Neural progenitor cell (in vitro differentiated cells): ENCODE measurements at regions not wholly inside any gene's neighbourhood (a gene's known extent, or its start where the extent isn't known, plus 50 kb on each side); places are given as distances from the start of the nearest gene placed in this dataset.

Experiments
- DNase-seq: peaks from one replicate; pipeline ENCODE4 v3.0.0-alpha.2; 2016; ENCODE audit warnings: low spot score
- H2AFZ ChIP-seq: fragments of 200-600 bp; sonication (generic); replicated peaks from 2 replicates; pipeline ENCODE4 v1.6.1; 2016; ENCODE audit warnings: antibody characterized with exemption
- H3F3A ChIP-seq: fragments of 200-600 bp; sonication (generic); 2 replicates; pipeline ENCODE4 v1.6.1; 2016; ENCODE audit warnings: antibody characterized with exemption, low read depth
- H3K27ac ChIP-seq: fragments of 200-600 bp; sonication (generic); 2 replicates; pipeline ENCODE4 v1.5.1; 2016; ENCODE audit warnings: mild to moderate bottlenecking
- H3K27me3 ChIP-seq: fragments of 200-600 bp; sonication (generic); 2 replicates; pipeline ENCODE4 v1.6.1; 2016; ENCODE audit warnings: mild to moderate bottlenecking, moderate library complexity
- H3K36me3 ChIP-seq: fragments of 200-600 bp; sonication (generic); 2 replicates; pipeline ENCODE4 v1.5.1; 2016
- H3K4me1 ChIP-seq: fragments of 200-600 bp; sonication (generic); 2 replicates; pipeline ENCODE4 v1.6.1; 2016; ENCODE audit warnings: mixed run types
- H3K4me2 ChIP-seq: fragments of 200-600 bp; sonication (generic); 2 replicates; pipeline ENCODE4 v1.6.1; 2016
- H3K4me3 ChIP-seq: fragments of 200-600 bp; sonication (generic); 2 replicates; pipeline ENCODE4 v1.5.1; 2016
- H3K79me2 ChIP-seq: fragments of 200-600 bp; sonication (generic); 2 replicates; pipeline ENCODE4 v1.6.1; 2016; ENCODE audit warnings: low read depth
- H3K9ac ChIP-seq: fragments of 200-600 bp; sonication (generic); 2 replicates; pipeline ENCODE4 v1.6.1; 2016
- H3K9me3 ChIP-seq: fragments of 200-600 bp; sonication (generic); 2 replicates; pipeline ENCODE4 v1.5.1; 2016; ENCODE audit warnings: low read depth
- H4K20me1 ChIP-seq: fragments of 200-600 bp; sonication (generic); 2 replicates; pipeline ENCODE4 v1.6.1; 2016; ENCODE audit warnings: low read depth
- H3K27ac Mint-ChIP-seq: 3 replicates; pipeline ENCODE4 v1.8.0; 2021; ENCODE audit warnings: mixed read lengths
- H3K27me3 Mint-ChIP-seq: 2 replicates; pipeline ENCODE4 v1.8.0; 2022; ENCODE audit warnings: low read depth, mild to moderate bottlenecking, inconsistent platforms, moderate library complexity, mixed read lengths; ENCODE audit not compliant: insufficient read depth
- H3K36me3 Mint-ChIP-seq: 3 replicates; pipeline ENCODE4 v1.8.0; 2021; ENCODE audit warnings: mixed read lengths
- H3K4me1 Mint-ChIP-seq: 3 replicates; pipeline ENCODE4 v1.8.0; 2021; ENCODE audit warnings: mixed read lengths
- H3K4me3 Mint-ChIP-seq: 3 replicates; pipeline ENCODE4 v1.8.0; 2021; ENCODE audit warnings: mild to moderate bottlenecking, moderate library complexity, mixed read lengths
- H3K9me3 Mint-ChIP-seq: 3 replicates; pipeline ENCODE4 v1.8.0; 2020; ENCODE audit warnings: mixed read lengths
- EZH2 ChIP-seq: fragments of 200-600 bp; sonication (generic); IDR thresholded peaks from 2 replicates; pipeline ENCODE4 v1.6.1; 2017; ENCODE audit warnings: antibody characterized with exemption, mild to moderate bottlenecking, moderate library complexity
- EZH2phosphoT487 ChIP-seq: fragments of 200-600 bp; sonication (generic); IDR thresholded peaks from 2 replicates; pipeline ENCODE4 v1.6.1; 2017; ENCODE audit warnings: antibody characterized with exemption
- TF ChIP-seq, protein P1 (sequence below): fragments of 200-600 bp; sonication (generic); IDR thresholded peaks from 2 replicates; pipeline ENCODE4 v1.5.1; 2017; ENCODE audit warnings: antibody characterized with exemption, mild to moderate bottlenecking

DNA sequence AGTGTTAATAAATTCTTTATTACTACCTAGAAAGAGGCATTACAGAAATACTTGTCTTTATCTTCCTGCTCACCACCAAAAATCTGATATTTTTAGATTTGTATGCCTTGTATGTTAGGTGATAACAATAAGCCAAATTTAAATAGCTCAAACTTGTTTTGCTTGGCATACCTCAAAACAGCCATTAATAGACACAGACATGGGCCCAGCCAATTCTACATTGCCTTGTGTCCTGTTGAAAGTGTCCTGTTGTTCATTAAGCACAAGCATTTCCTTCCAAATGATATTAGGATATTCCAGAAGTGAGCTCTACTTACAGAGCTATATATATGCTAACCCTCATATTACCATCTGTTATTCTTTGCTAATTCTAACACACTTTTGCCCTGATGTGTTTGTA lies 438.6 kb upstream of the ZNF385D start:
- DNase-seq = no peak
- Histone ChIP-seq H3K9ac (no peak overlapping the region), H3K4me1 (no peaks in the 10 kb centered on the region), H3K36me3 (no peaks in the 10 kb centered on the region), H3K27ac (no peak overlapping the region), H3K9me3 (no peaks in the 10 kb centered on the region), H3K27me3 (no peaks in the 10 kb centered on the region), H3K79me2 (no peaks in the 10 kb centered on the region), H3K4me2 (no peak overlapping the region), H3F3A (no peaks in the 10 kb centered on the region), H3K4me3 (no peak overlapping the region), H4K20me1 (no peaks in the 10 kb centered on the region), H2AFZ (no peak overlapping the region)
- H3K9me3 Mint-ChIP-seq = no peaks in the 10 kb centered on the region
- H3K4me3 Mint-ChIP-seq = no peak overlapping the region
- TF ChIP-seq EZH2phosphoT487 = no peak
- no peak for TF ChIP-seq EZH2
- TF ChIP-seq, protein P1, sequence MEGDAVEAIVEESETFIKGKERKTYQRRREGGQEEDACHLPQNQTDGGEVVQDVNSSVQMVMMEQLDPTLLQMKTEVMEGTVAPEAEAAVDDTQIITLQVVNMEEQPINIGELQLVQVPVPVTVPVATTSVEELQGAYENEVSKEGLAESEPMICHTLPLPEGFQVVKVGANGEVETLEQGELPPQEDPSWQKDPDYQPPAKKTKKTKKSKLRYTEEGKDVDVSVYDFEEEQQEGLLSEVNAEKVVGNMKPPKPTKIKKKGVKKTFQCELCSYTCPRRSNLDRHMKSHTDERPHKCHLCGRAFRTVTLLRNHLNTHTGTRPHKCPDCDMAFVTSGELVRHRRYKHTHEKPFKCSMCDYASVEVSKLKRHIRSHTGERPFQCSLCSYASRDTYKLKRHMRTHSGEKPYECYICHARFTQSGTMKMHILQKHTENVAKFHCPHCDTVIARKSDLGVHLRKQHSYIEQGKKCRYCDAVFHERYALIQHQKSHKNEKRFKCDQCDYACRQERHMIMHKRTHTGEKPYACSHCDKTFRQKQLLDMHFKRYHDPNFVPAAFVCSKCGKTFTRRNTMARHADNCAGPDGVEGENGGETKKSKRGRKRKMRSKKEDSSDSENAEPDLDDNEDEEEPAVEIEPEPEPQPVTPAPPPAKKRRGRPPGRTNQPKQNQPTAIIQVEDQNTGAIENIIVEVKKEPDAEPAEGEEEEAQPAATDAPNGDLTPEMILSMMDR = no peak
- no peaks in the 10 kb centered on the region for H3K27me3 Mint-ChIP-seq
- no peaks in the 10 kb centered on the region for H3K4me1 Mint-ChIP-seq
- H3K27ac Mint-ChIP-seq = no peak overlapping the region
- no peaks in the 10 kb centered on the region for H3K36me3 Mint-ChIP-seq

DNA sequence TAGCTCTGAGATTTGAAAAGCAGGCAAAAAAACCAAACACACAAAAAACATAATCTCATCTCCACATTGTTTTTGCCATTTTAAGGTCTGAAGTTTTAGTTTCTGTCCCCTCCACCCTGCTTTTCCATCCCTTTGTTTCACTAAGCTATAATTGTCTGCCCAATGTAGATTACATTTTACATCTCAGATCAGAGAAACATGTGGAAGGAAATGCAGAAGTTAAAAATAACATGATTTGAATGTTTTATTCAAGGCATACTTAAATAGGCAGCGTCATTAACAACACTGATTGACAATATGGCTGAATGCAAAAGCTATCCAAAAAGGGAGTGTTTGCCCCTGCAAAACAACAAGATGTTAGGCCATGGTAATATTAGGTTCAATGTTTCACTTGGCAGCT lies 448.1 kb upstream of the ZNF385D start:
- H3K27ac ChIP-seq = no peak overlapping the region
- Mint-ChIP-seq H3K9me3 (no peaks in the 10 kb centered on the region), H3K36me3 (no peaks in the 10 kb centered on the region), H3K4me3 (no peak overlapping the region), H3K4me1 (no peaks in the 10 kb centered on the region), H3K27me3 (peaks cover 2% of the 10 kb centered on the region), H3K27ac (no peak overlapping the region)
- H2AFZ ChIP-seq = no peak overlapping the region
- H3K79me2 ChIP-seq = no peaks in the 10 kb centered on the region
- H3K4me3 ChIP-seq = no peak overlapping the region
- H3K4me1 ChIP-seq = no peaks in the 10 kb centered on the region
- H3K9ac ChIP-seq = no peak overlapping the region
- DNase-seq = no peak
- H3F3A ChIP-seq = no peaks in the 10 kb centered on the region
- no peak for TF ChIP-seq EZH2phosphoT487
- no peak for TF ChIP-seq EZH2
- TF ChIP-seq, protein P1 = no peak
- no peaks in the 10 kb centered on the region for H3K27me3 ChIP-seq
- no peaks in the 10 kb centered on the region for H3K36me3 ChIP-seq
- H4K20me1 ChIP-seq = no peaks in the 10 kb centered on the region
- H3K9me3 ChIP-seq = no peaks in the 10 kb centered on the region
- no peak overlapping the region for H3K4me2 ChIP-seq

DNA sequence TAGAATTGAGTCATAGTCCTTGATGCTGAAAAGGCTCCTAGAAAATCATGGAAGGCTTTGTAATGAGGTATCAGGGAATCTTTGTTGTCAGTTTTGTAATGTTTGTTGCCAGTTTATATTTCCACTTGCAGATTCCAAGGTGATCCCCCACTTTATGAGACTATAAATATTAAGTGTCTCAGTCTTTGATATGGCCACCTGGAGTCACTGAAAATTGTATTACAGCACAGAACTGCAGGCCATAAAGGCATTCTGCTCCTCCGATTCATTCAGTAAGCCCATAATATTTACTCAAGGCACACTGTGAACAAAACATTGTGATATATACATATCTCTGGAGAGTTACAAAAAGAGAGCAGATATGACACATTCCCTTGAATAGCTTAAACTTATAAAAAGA lies 457.8 kb upstream of the ZNF385D start:
- H3K9me3 ChIP-seq = no peaks in the 10 kb centered on the region
- no peak for DNase-seq
- H3K27ac ChIP-seq = no peak overlapping the region
- no peaks in the 10 kb centered on the region for H3K9me3 Mint-ChIP-seq
- H3K4me1 ChIP-seq = no peaks in the 10 kb centered on the region
- H3K4me3 ChIP-seq = no peak overlapping the region
- no peak overlapping the region for H3K4me2 ChIP-seq
- no peaks in the 10 kb centered on the region for H4K20me1 ChIP-seq
- no peaks in the 10 kb centered on the region for H3K79me2 ChIP-seq
- H3K9ac ChIP-seq = no peak overlapping the region
- no peaks in the 10 kb centered on the region for H3F3A ChIP-seq
- no peaks in the 10 kb centered on the region for H3K4me1 Mint-ChIP-seq
- no peak overlapping the region for H2AFZ ChIP-seq
- no peak overlapping the region for H3K4me3 Mint-ChIP-seq
- no peaks in the 10 kb centered on the region for H3K27me3 ChIP-seq
- no peaks in the 10 kb centered on the region for H3K27me3 Mint-ChIP-seq
- H3K36me3 Mint-ChIP-seq = no peaks in the 10 kb centered on the region
- H3K36me3 ChIP-seq = no peaks in the 10 kb centered on the region
- no peak for TF ChIP-seq EZH2
- TF ChIP-seq EZH2phosphoT487 = no peak
- TF ChIP-seq, protein P1 = no peak
- no peak overlapping the region for H3K27ac Mint-ChIP-seq

DNA sequence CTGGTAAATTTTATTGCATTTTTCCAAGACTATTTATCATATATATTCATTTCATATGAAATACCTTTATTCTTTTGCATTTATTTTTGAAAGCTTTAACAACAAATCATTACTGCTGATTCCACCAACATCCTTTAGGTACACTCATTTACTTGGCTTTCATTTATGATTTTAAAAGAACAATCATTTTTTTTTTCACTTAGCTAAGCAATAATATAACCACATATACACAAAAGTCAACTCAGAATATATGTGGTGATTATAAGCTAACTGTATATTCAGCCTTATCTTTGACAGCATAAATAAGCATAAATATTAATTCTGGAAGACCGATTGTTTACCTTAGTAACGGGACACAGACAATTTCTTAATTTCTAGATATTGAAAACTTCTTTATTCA lies 458.6 kb upstream of the ZNF385D start:
- TF ChIP-seq, protein P1 = no peak
- no peak for TF ChIP-seq EZH2
- no peak for TF ChIP-seq EZH2phosphoT487
- Mint-ChIP-seq H3K27ac (no peak overlapping the region), H3K36me3 (no peaks in the 10 kb centered on the region), H3K4me1 (no peaks in the 10 kb centered on the region), H3K27me3 (no peaks in the 10 kb centered on the region), H3K4me3 (no peak overlapping the region), H3K9me3 (no peaks in the 10 kb centered on the region)
- no peaks in the 10 kb centered on the region for H3K4me1 ChIP-seq
- H3K4me2 ChIP-seq = no peak overlapping the region
- no peaks in the 10 kb centered on the region for H3K9me3 ChIP-seq
- no peak for DNase-seq
- H4K20me1 ChIP-seq = no peaks in the 10 kb centered on the region
- H3K27me3 ChIP-seq = no peaks in the 10 kb centered on the region
- H3K36me3 ChIP-seq = no peaks in the 10 kb centered on the region
- no peak overlapping the region for H3K27ac ChIP-seq
- no peak overlapping the region for H3K4me3 ChIP-seq
- H3K79me2 ChIP-seq = no peaks in the 10 kb centered on the region
- no peak overlapping the region for H3K9ac ChIP-seq
- H3F3A ChIP-seq = no peaks in the 10 kb centered on the region
- no peak overlapping the region for H2AFZ ChIP-seq
